IPS DF 4.7 (cell line): ENCODE measurements at regions not wholly inside any gene's neighbourhood (a gene's known extent, or its start where the extent isn't known, plus 50 kb on each side); places are given as distances from the start of the nearest gene placed in this dataset.

Experiments
- DNase-seq: peaks from one replicate; pipeline ENCODE4 v3.0.0-alpha.2; 2013; ENCODE audit warnings: low spot score; ENCODE audit errors: extremely low read depth

DNA sequence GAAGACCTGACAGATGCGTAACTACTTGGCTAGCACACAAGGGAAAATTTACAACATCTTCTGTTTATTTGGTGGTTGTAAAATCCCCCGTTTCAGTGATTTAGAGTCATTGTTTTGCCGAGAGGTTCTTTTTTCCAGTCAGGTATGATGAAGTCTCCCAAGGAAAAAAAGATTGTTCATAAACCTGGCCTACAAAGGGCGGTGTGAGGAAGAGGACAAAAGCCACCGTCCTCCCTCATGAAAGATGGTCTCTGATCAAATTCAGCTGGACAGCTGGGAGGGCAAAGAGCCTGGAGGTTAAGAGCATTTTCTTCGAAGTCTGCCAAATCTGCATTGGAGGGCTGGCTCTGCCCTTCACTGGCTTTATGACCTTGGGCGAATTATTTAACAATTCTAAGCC, 419.9 kb downstream of the HAPSTR1 start:
- DNase-seq: no peak

DNA sequence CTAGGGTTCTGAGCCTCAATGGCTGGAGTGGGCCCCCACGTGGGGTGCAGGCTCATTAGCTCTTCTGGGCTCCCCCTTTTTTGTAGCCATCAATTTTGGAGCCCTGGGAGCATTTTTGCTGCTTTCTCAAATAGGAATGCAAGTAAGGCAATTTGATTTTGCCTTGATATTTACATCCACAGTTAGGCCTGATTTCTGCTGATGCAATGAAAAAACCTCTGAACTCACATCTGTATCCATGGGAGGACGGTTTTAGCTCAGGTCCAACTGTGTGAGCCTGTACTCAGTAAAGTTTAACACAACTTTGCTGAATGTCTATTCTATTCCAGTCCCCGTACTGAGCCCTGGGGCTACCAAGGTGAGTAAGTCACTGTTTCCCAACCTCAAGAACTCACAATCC, 425.0 kb downstream of the HAPSTR1 start:
- no peak for DNase-seq

DNA sequence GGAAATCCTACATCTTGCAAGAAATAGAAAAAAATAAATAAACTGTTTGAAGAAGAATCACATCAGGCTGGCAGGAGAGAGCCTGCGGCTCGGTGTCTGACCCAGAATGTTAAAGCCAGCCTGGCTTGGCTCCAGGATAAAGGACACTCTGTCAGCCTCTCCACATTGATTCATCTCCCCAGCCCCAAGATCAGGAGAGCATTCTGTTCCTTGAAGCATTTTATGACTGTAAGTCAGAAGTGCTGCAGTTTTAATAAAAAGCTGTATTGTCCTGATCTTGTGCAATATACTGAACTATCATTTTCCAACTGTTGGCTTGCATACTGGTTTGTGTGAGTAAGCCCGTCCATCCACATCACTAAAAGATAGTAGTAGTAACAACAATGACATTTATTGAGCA, 426.6 kb downstream of the HAPSTR1 start:
- DNase-seq: no peak

GRCh38 chr16:9518581-9518980, 427.1 kb downstream of the HAPSTR1 start:
- no peak for DNase-seq

DNA sequence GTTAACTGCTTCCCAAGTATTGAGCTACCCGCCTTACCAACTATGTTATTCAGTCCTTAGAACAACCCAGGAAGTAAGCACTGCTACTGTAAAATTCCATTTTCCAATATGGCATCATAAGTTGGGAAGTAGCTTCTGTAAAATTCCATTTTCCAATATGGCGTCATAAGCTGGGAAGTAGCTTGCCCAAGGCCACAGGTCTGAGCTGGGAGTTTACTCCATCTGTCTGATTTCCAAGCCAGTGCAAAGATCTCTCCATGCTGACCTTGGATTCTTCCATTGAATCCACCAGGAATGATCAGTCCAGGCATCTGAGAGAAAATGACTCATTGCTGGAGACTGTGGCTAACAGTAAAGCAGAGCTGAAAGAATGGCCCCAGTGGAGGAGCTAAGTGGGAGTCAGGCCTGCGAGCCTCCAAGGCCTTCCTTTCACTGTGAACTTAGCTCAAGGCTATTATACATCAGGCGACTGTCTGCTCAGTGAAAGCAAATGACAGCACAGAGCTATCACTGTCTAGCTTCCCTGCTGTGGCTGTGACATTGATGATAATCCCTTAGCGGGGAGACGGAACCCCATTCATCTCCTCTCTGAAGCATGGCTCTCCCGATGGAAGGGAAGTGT, 430.4 kb downstream of the HAPSTR1 start:
- no peak for DNase-seq

DNA sequence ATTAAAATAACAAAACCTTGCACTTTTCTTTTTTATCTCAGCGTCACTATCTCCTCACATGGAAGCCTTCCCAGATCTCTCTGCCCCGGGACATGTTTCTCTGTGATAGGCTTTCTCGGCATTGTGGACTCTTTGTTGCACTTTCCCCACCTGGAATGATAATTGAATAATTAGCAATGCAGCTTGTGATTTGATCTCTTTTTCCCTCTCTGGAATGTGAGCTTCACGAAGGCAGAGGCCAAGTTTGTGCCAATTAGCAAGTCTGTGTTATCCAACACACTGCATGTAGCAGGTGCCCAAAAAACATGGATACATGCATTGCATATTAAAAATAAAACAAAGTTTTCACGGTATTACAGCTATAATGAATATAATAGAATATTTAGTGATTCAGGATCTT, 431.2 kb downstream of the HAPSTR1 start:
- DNase-seq: no peak

DNA sequence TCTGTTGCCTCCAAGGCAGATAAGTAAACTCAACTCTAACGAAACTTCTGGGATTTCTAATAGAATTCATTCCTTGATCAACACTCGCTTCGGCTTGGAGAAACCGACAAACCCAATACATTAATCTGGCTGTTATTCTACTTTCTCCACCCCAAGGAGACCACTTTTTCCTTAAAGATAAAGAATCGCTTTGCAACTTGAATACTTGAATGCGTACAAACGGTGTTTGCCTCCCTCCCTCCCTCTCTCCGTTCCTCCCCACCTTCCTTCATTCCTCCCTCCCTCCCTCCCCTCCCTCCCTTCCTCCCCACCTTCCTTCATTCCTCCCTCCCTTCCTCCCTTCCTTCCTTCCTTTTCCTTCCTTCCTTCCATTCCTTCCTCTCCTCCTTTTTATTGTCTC, 432.6 kb downstream of the HAPSTR1 start:
- no peak for DNase-seq

DNA sequence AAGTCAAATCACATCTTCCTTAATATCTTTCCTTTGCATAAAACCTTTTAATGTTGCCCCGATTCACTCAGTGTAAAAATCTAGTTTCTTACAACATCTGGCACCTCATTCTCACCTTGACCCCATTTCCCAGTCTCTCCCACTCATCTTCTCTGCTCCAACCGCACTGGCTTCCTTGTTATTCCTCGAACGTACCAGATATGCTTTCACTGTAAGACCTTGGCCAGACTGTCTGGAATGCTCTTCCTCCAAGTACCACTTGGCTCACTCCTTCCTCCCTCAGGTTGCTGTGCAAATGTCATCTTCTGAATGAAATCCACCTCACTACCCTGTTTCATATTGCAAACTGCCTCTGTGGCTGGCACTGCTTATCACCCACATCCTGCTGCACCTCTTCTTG, 433.6 kb downstream of the HAPSTR1 start:
- DNase-seq: no peak

- DNase-seq: no peak
Observed at GRCh38 chr16:9526791-9527190, 435.3 kb downstream of the HAPSTR1 start.

DNA sequence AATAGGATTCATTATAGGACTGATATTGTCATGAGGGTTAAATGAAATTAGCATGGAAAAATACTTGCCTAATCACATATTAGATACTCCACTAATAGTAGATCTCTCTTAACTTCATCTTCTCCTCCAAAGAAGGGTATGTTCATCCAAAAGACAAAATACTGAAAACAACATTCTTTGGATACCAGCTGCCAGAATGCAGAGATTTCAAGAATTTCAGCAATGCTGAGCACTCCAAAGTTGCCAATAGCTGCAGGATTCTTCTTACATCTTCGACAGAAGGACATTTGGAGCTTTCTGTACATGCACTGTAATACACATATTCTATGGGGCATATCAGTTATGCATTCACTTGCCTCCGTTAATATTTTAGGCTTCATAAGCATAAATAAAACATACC, 436.5 kb downstream of the HAPSTR1 start:
- no peak for DNase-seq

- DNase-seq: no peak
Observed at GRCh38 chr16:9528511-9529079, 437.2 kb downstream of the HAPSTR1 start.

DNA sequence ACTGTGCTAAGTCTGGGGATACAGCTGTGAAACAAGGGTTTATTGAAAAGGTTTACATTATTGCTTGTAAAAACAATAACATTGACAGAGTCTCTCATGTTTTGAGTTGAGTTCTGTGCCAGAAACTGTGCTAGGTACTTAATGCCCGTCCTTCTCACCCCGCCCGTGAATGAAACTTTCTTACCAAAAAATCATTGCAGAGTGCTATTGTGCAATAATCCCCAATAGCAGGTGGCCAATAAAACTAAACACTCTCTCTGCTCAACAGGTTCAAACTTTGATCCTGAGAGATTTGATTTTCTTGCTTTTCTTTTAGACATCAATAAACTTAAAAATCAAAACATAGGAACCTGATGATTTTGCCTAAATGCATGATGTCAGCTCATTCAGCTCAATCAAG, 441.6 kb downstream of the HAPSTR1 start:
- DNase-seq: no peak

DNA sequence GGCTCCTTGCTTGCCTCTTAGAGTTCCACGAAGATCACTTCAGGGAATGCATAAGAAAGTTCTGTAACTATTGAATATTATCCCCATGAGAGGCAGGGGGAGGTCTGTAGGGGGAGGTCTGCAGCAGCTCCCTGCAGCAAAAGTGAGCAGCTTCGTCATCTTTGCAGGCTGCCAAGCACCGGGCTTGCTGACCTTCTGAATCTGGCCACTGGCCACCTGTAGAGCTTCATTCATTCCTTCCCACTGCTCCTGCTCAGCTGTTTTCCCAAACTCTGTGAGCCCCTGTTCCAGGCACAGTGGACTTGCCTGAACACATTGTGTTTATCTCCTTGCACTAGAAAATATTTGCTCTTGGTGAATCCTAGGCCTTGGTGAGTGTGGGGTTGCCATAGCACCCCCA, 443.3 kb downstream of the HAPSTR1 start:
- no peak for DNase-seq

- DNase-seq: no peak
Observed at GRCh38 chr16:9536905-9537304, 445.5 kb downstream of the HAPSTR1 start.

DNA sequence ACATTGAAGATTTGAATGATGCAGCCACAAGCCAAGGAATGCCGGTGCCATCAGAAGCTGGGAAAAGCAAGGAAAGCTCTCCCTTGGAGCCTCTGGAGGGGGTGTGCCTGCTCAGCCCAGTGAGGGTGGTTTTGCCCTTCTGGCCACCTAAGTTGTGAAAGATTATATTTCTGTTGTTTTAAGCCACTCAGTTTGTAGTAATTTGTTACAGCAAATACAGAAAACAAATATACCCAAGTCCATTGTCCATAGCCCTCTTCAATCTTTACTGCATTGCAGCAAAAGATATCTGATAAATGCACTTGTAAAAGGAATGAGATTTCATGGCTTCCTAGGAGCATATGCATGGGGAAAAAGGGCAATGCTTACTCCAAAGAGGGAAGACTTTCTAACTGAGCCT, 447.9 kb downstream of the HAPSTR1 start:
- DNase-seq: no peak

GRCh38 chr16:9541723-9542122, 450.3 kb downstream of the HAPSTR1 start:
- no peak for DNase-seq

DNA sequence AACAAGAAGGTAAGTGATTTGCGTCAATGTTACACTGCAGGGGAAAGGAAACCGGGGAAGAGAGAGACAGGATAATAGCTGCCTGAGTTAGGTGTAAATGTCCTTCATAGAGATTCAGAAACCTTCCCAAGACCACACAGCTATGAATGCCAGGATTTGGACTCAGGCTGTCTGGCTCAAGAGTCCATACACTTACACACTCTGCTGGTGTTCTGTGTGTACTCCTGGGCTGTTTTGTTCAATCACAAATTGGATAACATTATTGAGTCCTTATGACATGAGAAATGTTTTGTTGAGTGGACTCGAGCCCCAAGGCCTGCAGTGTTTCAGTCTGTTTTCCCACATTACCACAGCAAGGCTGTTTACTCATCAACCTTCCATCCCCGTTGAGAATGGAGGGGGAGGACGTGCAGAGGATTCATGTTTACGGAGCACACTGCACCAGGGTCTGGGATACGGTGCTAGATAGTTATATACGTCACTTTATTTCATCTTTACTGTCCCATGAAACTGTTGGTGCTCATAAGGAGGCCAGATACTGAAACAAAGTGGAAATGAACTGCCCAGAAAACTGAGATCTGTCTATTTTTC, 450.8 kb downstream of the HAPSTR1 start:
- DNase-seq: no peak

DNA sequence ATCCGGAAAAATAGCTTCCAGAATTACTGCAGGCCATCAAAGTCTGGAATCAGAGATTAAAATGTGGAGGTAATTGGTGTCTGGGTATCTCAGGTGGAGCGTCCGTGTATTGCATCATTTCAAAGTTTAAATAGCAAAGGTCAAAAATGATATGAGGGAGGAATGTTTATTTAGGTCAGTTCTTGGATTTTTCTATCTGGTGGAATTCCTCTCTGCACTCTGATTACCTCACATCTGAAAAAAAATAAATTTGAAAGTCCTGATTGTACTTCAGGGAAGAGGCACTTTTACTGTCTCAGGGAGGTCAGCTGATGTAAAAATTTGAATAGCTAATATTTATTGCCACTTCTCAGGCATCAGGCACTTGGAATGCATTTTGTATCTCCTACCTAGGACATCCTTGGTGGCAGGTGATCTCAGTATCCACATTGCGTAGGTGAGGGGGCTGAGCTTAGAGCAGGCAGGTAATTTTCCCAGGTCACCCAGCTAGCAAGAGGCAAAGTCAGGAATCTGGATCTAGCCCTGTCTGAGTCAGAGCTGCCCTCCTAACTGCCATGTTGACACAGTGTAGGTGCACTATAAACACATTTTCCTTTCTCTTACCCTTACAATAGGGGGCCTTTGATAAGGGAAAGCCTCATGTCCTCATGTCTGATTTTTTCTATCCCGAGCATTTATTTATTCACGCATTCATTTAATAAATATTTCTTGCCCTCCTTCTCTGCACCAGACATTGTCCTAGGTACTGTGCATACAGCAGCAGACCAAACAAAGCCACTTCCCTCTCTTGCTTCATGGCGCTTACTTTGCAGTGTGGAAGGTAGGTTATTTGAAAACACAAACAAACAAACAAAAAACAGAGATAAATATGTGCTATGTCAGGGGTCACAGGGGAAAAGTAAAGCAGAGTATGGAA, 454.3 kb downstream of the HAPSTR1 start:
- no peak for DNase-seq

- no peak for DNase-seq
Observed at GRCh38 chr16:9546438-9546786, 455.0 kb downstream of the HAPSTR1 start.

DNA sequence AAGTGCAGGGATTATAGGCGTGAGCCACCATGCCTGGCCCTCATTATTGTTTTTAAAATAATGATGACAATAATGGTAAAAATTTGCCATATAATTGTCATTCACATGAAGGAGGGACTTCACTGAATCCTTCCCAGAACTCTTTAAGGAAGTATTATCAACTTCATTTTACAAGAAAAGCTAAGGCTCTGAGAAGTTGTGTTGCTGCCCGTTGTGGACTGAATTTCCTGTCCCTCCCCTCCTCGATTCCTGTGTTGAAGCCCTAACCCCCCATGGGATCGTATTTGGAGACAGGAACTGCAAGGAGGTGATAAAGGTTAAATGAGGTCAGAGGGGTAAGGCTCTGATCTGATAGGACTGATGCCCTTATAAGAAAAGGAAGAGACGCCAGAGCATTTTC, 458.0 kb downstream of the HAPSTR1 start:
- DNase-seq: no peak

DNA sequence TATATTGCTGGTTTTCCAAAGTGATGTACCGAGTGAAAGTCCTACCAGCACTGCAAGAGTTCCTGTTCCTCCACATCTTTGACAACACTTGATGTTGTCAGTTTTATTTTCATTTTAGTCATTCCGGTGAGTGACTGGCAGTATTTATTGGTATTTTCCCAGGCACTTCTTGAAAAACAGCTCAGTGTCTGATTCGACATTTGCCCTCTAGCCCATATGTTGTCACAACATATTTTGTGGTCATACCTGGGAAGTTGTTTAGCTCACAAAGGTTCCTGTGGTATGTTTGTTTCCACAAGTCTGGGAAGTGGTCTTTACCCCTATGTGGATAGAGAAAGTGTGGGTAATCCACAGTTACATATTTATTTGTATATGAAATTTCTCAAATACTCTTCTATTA, 463.6 kb downstream of the HAPSTR1 start:
- no peak for DNase-seq

DNA sequence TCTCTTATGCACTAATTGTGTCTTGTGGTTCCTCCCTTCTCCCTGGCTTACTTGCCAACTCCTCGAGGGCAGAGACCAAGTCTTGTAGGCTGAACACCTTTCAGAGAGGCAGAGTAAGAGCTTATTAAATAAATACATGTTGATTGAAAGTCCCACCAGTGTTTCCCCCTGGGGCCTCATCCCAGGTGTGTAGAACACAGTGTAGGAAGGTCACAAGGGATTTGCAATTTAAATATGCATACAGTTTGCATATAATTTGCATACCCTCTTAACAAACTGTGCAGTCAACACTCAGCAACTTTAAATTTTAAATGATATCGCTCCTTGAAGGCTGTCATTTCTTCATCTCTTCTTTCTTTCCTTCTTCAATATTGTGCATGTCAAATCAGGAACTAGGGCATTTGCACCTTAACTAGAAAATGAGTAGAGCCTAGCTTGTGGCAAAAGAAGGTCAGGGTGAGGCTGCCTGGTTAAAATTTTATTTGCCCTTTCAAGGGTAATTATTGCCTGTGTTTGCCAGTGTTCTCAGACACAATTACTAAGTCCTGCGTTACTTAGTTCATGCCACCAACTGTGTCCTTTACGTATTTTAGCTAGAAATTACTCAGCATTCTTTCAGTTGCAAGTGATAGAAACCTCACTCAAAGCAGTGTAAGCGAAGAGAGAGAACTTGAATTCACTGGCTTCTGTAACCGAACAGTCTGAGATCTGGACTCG, 465.7 kb downstream of the HAPSTR1 start:
- DNase-seq: no peak
